ENCODE measurements at regions not wholly inside any gene's neighbourhood (a gene's known extent, or its start where the extent isn't known, plus 50 kb on each side); places are given as distances from the start of the nearest gene placed in this dataset.

GRCh38 chr2:216911008-216911407, 51.1 kb upstream of the TNP1 start:
- TF ChIP-seq POLR2A (IDR thresholded peaks at IDR 0.05; ENCODE audit: low read depth, low read length) (no peak), POLR2AphosphoS5 (IDR thresholded peaks at IDR 0.05; ENCODE audit: low read depth, low read length) (no peak), TAF1 (IDR thresholded peaks at IDR 0.05; ENCODE audit: low read depth, low read length) (no peak), SPI1 (IDR thresholded peaks at IDR 0.05; ENCODE audit: low read depth, low read length) (no peak)
